GM21447 (cell line): ENCODE measurements at regions not wholly inside any gene's neighbourhood (a gene's known extent, or its start where the extent isn't known, plus 50 kb on each side); places are given as distances from the start of the nearest gene placed in this dataset.

Experiments used
- ATAC-seq: cut with Tn5 transposase; IDR thresholded peaks from one replicate; pipeline ENCODE4 v1.9.1; 2021; ENCODE audit not compliant: unreplicated experiment

DNA sequence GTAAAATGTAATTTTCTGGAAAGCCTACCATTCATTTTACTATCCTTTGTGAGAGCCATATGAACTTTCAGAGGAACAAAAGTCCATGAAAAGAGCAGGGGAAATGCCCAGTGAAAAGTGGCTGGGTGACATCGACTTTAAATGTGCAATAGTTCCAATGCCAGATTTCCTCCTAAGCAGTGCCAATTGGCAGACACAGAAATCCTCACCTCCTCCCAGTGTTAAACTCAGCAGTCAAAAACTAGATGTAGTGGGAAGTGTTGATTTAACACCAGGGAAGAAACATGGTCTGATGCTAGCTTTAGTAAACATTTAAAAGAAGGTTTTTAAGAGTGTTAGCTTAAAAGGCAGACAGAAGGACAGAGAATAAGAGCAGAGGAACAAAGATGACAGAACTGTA, 2055.2 kb downstream of the MAT2B start:
- ATAC-seq: no peak

DNA sequence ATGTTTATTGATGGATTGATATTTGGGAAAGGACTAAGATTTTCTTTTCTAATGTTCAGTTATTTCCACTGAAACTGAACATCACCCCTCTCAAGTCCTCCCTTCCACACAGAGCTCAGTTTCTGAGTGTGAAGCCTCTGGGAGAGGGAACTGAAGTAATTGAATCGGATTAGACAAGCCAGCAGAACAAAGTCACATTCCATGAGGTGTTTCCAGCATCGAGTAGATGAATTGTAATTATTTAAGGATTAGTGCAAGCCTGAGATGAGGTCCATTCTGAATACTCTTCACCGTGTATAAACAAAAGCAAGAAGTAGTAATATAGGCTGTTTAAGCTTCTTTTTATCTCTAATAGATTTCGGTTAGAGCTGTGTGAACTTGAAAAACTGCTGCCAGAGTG, 2060.5 kb downstream of the MAT2B start:
- no peak for ATAC-seq

DNA sequence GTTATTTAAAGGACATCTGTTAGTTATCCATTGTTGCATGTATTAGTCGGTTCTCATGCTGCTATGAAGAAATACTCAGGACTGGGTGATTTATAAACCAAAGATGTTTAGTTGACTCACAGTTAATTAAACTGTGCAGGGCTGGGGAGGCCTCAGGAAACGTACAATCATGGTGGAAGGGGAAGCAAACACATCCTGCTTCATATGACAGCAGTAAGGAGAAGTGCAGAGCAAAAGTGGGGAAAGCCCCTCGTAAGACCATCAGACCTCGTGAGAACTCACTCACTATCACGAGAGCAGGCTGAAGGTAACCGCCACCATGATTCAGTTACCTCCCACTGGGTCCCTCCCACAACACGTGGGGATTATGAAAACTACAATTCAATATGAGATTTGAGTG, 2064.1 kb downstream of the MAT2B start:
- ATAC-seq: no peak

DNA sequence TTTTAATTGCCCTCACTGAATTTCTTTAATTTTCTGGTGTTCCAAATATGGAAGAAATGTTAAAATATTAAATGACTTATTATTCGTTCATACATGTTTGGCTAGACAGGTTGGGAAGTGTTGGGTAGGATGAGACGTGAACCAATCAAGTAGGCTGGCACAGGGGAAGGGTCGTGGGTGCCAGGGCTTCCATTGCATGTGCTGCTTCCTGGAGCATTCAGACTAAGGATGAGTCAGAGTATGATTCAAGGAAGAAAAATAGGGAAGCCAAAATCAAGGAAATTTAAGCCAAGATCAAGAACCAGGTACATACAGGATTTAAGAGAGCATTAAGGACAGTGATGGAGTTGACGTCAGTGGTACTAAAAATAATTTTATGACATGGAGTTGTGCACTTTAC, 2068.0 kb downstream of the MAT2B start:
- no peak for ATAC-seq

DNA sequence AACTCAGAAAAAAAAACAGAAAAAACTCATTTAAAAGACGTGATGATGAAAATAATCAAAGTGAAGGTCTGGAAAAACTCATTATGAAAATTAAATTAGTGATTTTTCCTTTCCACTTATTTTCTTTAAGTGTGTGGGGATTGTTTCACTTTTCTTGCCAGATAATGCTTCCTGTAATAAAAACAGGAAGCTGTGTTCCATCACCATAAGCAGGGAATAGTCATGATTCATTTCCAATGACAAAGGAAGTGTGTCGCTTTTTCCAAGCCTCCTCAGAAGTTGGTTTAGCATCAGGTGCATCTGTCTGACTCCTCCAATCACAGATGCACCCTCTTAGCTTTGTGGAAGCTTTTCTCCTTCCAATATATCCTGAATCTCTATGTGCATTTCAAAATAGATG, 2068.7 kb downstream of the MAT2B start:
- ATAC-seq: no peak

DNA sequence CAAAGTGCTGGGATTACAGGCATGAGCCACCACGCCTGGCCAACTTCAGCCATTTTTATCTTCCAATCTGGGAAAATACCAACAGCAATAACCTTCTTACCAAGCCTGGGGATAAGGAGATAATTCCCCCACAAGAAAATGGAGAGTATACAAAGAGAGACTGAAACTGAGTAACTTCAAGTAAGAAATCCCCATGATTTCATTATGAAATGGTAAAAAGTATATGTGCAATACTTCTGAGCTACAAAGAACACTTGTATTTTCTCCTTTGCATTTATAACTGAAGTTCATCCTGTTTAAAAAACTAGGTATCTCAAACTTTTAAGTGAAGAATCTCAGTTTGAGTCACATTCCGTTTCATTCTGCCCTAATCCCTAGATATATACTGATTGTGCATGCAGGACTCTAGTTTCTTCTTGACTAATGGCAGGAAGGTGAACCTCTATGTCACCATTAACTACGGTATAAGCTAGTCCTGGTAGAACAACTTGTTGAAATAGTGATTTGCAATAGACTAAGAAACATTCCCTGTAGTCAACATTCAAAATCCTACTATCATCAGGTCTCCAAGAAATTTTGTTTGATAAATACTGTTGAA, 2071.4 kb downstream of the MAT2B start:
- no peak for ATAC-seq

DNA sequence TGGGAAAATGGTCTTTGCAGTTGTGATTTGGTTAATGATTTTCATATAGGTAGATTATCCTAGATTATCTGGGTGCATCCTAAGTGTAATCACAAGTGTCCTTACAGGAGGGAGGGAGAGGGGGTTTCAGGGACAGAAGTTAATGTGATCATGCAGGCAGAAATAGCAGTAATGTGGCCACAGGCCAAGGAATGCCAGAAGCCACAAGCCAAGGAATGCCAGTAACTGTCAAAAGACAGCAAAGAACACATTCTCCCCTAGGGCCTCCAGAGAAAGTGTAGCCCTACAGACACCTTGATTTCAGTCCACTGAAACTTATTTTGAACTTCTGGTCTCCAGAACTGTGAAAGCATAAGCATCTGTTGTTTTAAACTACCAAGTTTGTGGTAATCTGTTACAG, 2074.5 kb downstream of the MAT2B start:
- ATAC-seq: no peak

DNA sequence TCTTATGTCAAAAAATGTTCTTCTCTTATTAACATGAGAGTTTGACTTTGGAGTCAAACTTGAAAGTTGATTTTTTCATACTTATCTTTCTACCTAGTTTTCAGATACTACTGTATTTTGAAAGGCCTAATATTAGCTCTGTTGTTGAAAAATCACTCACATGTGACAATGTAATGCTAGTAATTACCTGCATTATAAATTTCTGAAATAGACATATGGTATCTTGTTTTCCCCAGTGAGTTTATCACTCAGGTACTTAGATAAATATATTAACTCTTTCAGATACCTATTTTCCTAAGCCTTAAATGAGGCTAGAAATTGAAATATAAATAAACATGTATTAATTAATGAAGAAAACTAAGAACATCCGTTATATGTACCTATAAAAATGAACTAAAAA, 2089.3 kb downstream of the MAT2B start:
- ATAC-seq: no peak

DNA sequence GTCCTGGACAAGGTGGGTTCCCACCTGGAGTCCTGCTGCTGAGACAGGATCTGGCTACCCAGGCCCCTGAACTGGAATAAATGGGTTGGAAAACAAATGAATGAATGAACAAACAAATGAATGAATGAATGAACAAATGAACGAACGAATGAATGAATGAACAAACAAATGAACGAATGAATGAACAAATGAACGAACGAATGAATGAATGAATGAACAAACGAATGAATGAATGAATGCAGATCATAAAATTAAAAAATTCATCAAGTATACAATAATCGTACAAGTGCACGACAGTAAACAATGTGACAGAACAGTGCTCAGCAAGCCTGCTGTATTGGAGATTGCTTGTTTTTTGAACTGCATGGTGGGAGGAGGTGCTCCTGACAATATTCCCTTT, 2097.1 kb downstream of the MAT2B start:
- ATAC-seq: no peak

DNA sequence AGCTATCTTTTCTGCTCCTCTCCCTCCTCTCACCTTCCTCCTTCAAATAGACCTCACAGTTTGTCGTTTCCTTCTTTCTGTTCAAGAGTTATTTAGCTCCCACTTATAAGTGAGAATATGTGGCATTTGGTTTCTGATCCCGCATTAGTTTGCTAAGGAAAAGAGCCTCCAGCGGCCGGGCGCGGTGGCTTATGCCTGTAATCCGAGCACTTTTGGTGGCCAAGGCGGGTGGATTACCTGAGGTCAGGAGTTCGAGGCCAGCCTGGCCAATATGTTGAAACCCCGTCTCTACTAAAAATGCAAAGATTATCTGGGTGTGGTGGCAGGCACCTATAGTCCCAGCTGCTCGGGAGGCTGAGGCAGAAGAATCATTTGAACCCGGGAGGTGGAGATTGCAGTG, 2101.6 kb downstream of the MAT2B start:
- ATAC-seq: no peak

DNA sequence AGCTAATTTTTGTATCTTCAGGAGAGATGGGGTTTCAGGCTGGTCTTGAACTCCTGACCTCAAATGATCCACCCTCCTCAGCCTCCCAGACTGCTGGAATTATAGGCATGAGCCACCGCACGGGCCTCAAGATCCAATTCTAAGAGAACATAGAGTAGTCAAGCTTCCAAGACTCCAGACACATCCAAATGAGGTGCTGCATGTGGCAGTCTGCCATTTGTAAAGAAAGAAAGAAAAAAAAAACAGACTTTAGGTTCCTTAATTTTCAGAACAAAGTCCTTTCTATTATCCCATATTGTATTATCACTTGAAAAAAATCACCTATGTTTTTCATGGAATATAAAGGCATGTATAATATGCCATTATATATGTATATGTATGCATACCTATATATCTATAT, 2104.5 kb downstream of the MAT2B start:
- ATAC-seq: no peak

DNA sequence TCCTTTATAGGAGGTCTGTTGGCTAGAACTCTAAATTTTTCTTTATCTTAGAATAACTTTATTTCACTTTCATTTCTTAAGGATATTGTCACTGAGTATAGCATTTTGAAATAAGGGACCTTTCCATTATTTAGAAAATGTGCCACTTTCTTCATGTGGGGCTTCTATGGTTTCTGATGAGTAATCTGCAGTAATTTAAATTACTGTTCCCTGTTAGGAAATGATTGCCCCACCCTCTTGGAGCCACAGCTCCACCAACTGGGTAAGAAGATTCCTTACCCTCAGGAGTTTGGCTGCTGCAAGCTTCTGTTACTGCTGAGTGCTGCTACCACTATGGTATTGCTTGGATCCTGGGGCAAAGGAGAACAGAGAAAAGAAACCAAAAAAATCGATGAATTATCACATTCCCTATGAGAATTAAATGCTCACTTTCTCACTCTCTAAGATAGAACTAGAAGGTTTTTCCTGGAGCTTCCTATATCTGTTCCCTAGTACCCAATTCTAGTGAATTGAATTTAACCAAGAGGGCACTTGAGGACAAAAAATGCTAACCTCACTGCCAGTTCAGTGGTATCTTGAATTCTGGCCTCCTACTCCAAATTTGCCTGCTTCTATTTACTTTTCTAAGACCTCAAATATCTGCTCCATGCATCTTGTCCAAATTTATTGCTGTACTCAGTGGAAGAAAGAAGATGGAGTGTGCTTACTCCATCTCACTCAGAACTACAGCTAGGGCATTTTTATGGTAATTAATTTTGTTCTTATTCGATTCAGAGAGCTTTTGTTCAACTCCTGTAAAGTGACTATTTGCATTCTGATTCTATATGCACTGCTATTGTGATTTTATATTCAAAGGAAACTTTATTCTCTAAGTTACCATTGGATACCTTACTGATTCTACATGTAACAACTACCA, 2111.3 kb downstream of the MAT2B start:
- ATAC-seq: no peak

DNA sequence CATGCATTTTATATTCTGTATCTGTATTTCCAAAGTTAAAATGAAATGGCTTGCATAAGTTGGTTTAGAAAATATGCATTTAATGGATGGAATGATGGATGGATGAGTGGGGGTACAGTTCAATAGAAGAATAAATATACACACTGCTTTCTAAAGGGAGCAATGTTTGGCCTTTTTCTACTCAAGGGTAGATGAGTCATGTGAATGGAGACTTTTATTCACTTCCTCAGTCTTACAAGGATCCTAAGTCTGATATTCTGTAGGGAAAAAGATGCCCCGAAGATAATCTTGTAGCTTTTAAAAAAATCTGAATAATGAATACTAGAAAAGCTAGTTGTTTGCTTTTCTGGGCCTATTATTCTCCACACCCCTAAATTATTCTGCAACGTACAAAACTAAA, 2112.1 kb downstream of the MAT2B start:
- no peak for ATAC-seq

DNA sequence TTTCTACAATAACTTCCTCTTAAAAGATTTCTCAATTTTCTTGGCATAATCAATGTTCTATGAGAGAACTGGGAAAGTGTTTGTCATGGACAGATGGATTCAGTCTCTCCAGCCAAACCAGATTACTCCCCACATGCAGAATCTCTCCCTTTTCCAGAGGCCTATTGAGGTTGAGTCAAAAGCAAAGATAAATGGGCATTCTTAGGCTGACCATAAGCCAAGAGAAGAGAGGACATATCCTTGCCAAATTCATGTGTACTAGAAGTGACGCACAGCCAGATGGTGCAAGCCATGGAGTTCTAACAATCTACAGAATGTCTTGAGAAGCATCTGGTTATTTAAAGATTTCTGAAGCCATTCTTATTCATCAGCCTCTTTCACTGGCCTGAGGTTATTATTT, 2115.0 kb downstream of the MAT2B start:
- no peak for ATAC-seq

DNA sequence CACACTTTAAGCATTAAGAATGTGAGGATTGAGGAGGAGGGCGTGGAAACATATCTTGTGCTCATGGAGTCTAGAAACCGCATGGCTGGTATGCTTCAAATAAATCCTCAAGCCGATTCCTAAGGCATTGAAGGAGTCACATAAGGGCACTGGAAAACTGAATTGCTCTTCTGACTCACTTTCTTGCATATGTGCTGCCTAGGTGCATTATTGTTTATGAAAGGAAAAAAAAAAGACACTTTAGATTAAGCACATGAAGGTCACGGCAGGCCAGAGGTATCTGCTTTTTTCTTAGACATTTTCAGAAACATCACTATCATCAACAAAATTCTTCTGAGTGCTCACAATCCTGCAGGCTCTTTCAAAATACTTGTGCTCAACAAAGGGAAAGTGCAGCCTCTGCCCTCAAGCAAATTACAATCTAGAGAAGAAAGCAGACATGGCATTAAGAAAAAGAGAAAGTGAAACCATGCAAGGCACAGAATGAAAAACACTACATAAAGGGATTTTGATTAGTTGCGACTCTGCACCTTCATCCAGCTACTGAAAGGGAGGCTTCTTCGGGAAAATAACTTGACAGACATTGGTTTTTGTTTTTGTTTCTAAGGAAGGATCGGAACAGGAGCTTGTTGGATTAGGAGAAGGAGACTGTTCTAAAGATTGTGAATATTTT, 2117.6 kb downstream of the MAT2B start:
- ATAC-seq: no peak

DNA sequence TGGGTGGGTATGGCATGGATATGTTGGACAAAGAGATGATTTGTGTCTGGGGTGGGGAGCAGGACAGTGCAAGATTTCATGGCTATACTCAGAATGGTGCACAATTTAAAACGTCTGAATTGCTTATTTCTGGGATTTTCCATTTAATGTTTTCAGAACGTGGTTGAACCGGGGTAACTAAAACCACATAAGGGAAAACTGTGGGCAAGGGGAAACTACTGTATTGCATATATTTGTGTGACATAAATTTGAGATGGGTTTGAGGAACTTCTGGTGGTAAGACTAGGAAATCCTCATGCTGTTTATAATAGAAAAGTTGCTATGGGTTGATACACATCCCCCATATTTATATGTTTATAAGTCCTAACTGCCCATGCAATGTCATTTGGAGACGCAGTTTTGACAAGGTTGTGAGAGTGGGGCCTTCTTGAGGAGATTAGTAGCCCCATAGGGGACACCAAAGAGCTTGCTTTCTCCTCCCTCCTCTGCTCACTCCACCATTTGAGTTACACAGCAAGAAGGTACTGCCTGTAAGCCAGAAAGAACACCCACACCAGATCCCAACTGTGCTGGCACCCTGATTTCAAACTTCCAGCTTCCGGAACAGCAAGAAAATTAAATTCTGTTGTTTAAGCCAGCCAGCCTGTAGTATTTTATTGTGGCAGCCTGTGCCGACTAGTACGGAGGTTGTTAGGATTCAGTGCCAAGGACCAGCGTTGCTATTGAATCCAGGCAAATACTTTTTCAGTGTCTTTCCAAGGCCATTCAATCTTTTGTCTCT, 2118.9 kb downstream of the MAT2B start:
- no peak for ATAC-seq

DNA sequence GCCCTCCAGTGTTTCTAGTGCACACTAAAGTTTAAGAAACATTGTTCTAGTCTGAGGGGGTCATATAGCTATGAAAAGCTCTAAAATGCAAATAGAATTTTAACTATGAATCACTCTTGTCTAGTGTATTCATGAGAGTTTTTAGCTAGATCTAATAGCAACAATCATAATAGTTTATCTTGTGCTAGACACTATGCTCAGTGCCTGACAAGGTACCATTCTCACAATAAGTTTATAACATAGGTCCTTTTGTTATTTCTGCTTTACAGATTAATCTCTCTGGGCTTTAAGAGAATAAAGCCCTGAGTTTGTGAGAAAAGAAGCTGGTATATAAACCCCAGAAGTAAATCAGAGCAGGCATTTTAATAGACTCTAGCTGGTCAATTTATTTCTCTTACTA, 2120.7 kb downstream of the MAT2B start:
- ATAC-seq: no peak

DNA sequence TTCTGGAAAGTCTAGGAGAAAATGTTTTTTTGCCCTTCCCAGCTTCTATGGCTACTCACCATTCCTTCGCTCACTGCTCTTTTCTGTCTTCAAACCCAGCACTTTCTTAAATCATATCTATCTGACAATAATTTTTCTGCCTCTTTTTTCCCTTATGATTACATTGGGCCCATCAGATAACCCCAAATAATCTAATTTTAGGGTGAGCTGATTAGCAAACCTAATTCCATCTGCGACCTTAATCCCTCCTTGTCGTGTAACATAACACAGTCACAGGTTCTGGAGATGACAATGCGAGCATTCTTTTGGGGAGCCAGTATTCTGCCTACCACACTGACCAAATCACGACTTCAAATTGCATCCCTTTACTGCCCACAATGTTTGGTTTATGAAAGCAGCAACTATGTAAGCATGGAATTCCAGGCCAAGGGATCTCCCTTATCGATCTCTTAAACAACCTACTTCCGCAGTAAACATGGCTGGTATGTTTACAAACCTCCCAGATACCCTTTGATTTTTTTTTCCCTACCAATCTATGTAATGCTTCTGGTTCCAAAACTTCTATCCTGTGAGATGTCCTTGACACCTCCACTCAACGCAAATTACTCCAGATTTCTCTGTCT, 2122.2 kb downstream of the MAT2B start:
- ATAC-seq: no peak

DNA sequence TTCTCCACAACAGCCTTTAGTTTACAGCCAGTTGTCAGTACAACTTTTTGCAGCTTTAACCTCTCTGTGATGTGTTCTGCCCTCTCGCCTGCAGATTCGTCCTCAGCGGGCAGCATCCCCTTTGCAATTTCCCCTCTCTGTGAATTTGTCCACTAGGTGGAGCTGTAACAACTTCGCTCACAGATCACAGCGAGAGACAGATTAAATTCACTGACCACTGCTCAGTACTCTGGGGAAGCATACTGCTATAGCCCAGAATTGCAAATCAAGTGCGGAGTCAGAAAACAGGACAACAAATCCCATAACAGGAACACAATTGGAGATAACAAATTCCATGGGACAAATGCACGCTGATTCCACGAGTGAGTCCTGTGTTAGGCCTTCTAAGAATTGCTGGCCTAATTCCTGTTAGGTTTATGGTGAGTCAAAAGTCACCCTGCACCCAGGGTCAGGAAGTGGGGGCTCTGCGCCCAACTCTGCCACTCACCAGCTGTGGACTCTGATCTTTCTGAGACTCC, 2124.9 kb downstream of the MAT2B start:
- peak; percentile 77 for ATAC-seq

DNA sequence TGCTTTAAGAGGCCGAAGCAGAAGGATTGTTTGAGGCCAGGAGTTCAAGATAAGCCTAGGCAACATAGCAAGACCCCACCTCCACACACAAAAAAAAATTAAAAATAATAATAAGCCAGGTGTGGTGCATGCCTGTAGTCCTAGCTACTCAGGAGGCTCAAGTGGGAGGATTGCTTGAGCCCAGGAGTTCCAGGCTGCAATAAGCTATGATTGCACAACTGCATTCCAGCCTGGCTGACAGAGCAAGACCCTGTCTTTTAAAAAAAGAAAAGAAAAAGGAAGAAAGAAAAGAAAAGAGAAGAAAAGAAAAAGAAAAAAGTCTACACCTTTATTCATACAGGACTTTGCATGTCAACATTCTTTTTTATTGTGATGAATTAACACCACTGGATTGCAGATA, 2125.8 kb downstream of the MAT2B start:
- ATAC-seq: no peak

DNA sequence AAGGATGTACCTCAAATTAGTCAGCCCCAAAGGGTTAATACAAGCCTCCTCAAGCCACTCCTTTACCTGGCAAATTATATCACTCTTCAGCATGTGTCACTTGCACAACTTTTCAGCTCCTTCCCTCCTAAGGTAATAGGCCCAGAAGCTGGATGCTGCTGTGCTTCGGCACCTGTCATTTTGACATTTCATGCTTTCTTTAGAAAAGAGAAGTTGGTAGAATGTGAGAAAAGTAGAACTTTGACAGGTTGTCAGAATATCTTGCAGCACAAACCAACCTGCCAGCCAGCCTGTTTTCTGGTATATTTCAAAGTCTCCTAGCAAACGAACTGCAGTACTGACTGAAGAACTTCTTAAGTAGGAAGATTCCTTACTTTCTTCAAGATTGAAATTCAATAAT, 2136.9 kb downstream of the MAT2B start:
- ATAC-seq: no peak
